ENCODE measurements at regions not wholly inside any gene's neighbourhood (a gene's known extent, or its start where the extent isn't known, plus 50 kb on each side); places are given as distances from the start of the nearest gene placed in this dataset.
"Not testable (repeated sequence)": the region's sequence is repeated elsewhere in the genome, so short reads cannot be mapped to it uniquely, and the experiment has no call there.

GRCh38 chr19:30686176-30686820 lies 314.1 kb downstream of the ZNF536 start:
- Histone ChIP-seq H3K27ac (ENCODE audit: insufficient read depth, low read depth, low read length, poor library complexity, severe bottlenecking) (no peak overlapping the region), H3K9me3 (ENCODE audit: control insufficient read depth, low read length) (no peaks in the 10 kb centered on the region), H3K4me3 (ENCODE audit: insufficient read depth, low read depth, low read length) (no peak overlapping the region), H3K36me3 (ENCODE audit: control insufficient read depth, insufficient read depth, low read length) (no peaks in the 10 kb centered on the region), H3K27me3 (ENCODE audit: control insufficient read depth, insufficient read depth, low read length, poor library complexity, severe bottlenecking) (no peaks in the 10 kb centered on the region), H3K4me1 (ENCODE audit: control insufficient read depth, insufficient read depth, low read length) (peaks cover 11% of the 10 kb centered on the region)
- WGBS, 2 experiments: 94 to 95% methylated on average over 23 of the region's 23 CpGs

GRCh38 chr19:30685426-30686000 lies 313.3 kb downstream of the ZNF536 start:
- no peak overlapping the region for H3K4me3 ChIP-seq (ENCODE audit: insufficient read depth, low read depth, low read length)
- H3K4me1 ChIP-seq (ENCODE audit: control insufficient read depth, insufficient read depth, low read length): peaks cover 5% of the 10 kb centered on the region
- no peaks in the 10 kb centered on the region for H3K36me3 ChIP-seq (ENCODE audit: control insufficient read depth, insufficient read depth, low read length)
- H3K27me3 ChIP-seq (ENCODE audit: control insufficient read depth, insufficient read depth, low read length, poor library complexity, severe bottlenecking): no peaks in the 10 kb centered on the region
- H3K9me3 ChIP-seq (ENCODE audit: control insufficient read depth, low read length): no peaks in the 10 kb centered on the region
- 93% methylated on average over 13 of the region's 13 CpGs for WGBS, 2 experiments
- H3K27ac ChIP-seq (ENCODE audit: insufficient read depth, low read depth, low read length, poor library complexity, severe bottlenecking): no peak overlapping the region

GRCh38 chr19:30684613-30685012 lies 312.4 kb downstream of the ZNF536 start:
- no peaks in the 10 kb centered on the region for H3K27me3 ChIP-seq (ENCODE audit: control insufficient read depth, insufficient read depth, low read length, poor library complexity, severe bottlenecking)
- whole genome bisulfite sequencing, 2 experiments: 83 to 84% methylated on average over 10 of the region's 10 CpGs
- H3K27ac ChIP-seq (ENCODE audit: insufficient read depth, low read depth, low read length, poor library complexity, severe bottlenecking): no peak overlapping the region
- no peak overlapping the region for H3K4me3 ChIP-seq (ENCODE audit: insufficient read depth, low read depth, low read length)
- H3K4me1 ChIP-seq (ENCODE audit: control insufficient read depth, insufficient read depth, low read length): peaks cover 5% of the 10 kb centered on the region
- no peaks in the 10 kb centered on the region for H3K36me3 ChIP-seq (ENCODE audit: control insufficient read depth, insufficient read depth, low read length)
- H3K9me3 ChIP-seq (ENCODE audit: control insufficient read depth, low read length): no peaks in the 10 kb centered on the region

- H3K9me3 ChIP-seq (ENCODE audit: control insufficient read depth, low read length): no peaks in the 10 kb centered on the region
- peaks cover 5% of the 10 kb centered on the region for H3K4me1 ChIP-seq (ENCODE audit: control insufficient read depth, insufficient read depth, low read length)
- 8 to 9% methylated on average over 13 of the region's 13 CpGs for WGBS, 2 experiments
- no peaks in the 10 kb centered on the region for H3K36me3 ChIP-seq (ENCODE audit: control insufficient read depth, insufficient read depth, low read length)
- H3K4me3 ChIP-seq (ENCODE audit: insufficient read depth, low read depth, low read length): no peak overlapping the region
- no peaks in the 10 kb centered on the region for H3K27me3 ChIP-seq (ENCODE audit: control insufficient read depth, insufficient read depth, low read length, poor library complexity, severe bottlenecking)
- H3K27ac ChIP-seq (ENCODE audit: insufficient read depth, low read depth, low read length, poor library complexity, severe bottlenecking): no peak overlapping the region
Observed at GRCh38 chr19:30682999-30683536, 310.9 kb downstream of the ZNF536 start.

GRCh38 chr19:30682146-30682998 lies 310.2 kb downstream of the ZNF536 start:
- Histone ChIP-seq H3K4me1 (ENCODE audit: control insufficient read depth, insufficient read depth, low read length) (peaks cover 5% of the 10 kb centered on the region), H3K9me3 (ENCODE audit: control insufficient read depth, low read length) (no peaks in the 10 kb centered on the region), H3K27ac (ENCODE audit: insufficient read depth, low read depth, low read length, poor library complexity, severe bottlenecking) (no peak overlapping the region), H3K36me3 (ENCODE audit: control insufficient read depth, insufficient read depth, low read length) (no peaks in the 10 kb centered on the region), H3K27me3 (ENCODE audit: control insufficient read depth, insufficient read depth, low read length, poor library complexity, severe bottlenecking) (no peaks in the 10 kb centered on the region), H3K4me3 (ENCODE audit: insufficient read depth, low read depth, low read length) (no peak overlapping the region)
- 74 to 81% methylated on average over 27 of the region's 27 CpGs for WGBS, 2 experiments

- Histone ChIP-seq H3K36me3 (ENCODE audit: control insufficient read depth, insufficient read depth, low read length) (no peaks in the 10 kb centered on the region), H3K27me3 (ENCODE audit: control insufficient read depth, insufficient read depth, low read length, poor library complexity, severe bottlenecking) (no peaks in the 10 kb centered on the region), H3K9me3 (ENCODE audit: control insufficient read depth, low read length) (no peaks in the 10 kb centered on the region), H3K4me1 (ENCODE audit: control insufficient read depth, insufficient read depth, low read length) (peaks cover 5% of the 10 kb centered on the region), H3K27ac (ENCODE audit: insufficient read depth, low read depth, low read length, poor library complexity, severe bottlenecking) (no peak overlapping the region), H3K4me3 (ENCODE audit: insufficient read depth, low read depth, low read length) (no peak overlapping the region)
- 81 to 84% methylated on average over 19 of the region's 19 CpGs for WGBS, 2 experiments
Observed at GRCh38 chr19:30681162-30682100, 309.2 kb downstream of the ZNF536 start.

GRCh38 chr19:30680399-30680798 lies 308.2 kb downstream of the ZNF536 start:
- H3K27ac ChIP-seq (ENCODE audit: insufficient read depth, low read depth, low read length, poor library complexity, severe bottlenecking); H3K4me1 ChIP-seq (ENCODE audit: control insufficient read depth, insufficient read depth, low read length); H3K9me3 ChIP-seq (ENCODE audit: control insufficient read depth, low read length); H3K4me3 ChIP-seq (ENCODE audit: insufficient read depth, low read depth, low read length); H3K36me3 ChIP-seq (ENCODE audit: control insufficient read depth, insufficient read depth, low read length); H3K27me3 ChIP-seq (ENCODE audit: control insufficient read depth, insufficient read depth, low read length, poor library complexity, severe bottlenecking): not testable (repeated sequence)
- WGBS, 2 experiments: no CpG with 5 or more reads among the region's 3 CpGs

GRCh38 chr19:30679789-30680188 lies 307.6 kb downstream of the ZNF536 start:
- no peaks in the 10 kb centered on the region for H3K36me3 ChIP-seq (ENCODE audit: control insufficient read depth, insufficient read depth, low read length)
- H3K27me3 ChIP-seq (ENCODE audit: control insufficient read depth, insufficient read depth, low read length, poor library complexity, severe bottlenecking): no peaks in the 10 kb centered on the region
- no peak overlapping the region for H3K4me3 ChIP-seq (ENCODE audit: insufficient read depth, low read depth, low read length)
- no peak overlapping the region for H3K27ac ChIP-seq (ENCODE audit: insufficient read depth, low read depth, low read length, poor library complexity, severe bottlenecking)
- H3K4me1 ChIP-seq (ENCODE audit: control insufficient read depth, insufficient read depth, low read length): peaks cover 3% of the 10 kb centered on the region
- H3K9me3 ChIP-seq (ENCODE audit: control insufficient read depth, low read length): no peaks in the 10 kb centered on the region
- WGBS, 2 experiments: 75 to 76% methylated on average over 6 of the region's 6 CpGs

GRCh38 chr19:30679153-30679702 lies 307.0 kb downstream of the ZNF536 start:
- Histone ChIP-seq H3K4me1 (ENCODE audit: control insufficient read depth, insufficient read depth, low read length) (no peaks in the 10 kb centered on the region), H3K36me3 (ENCODE audit: control insufficient read depth, insufficient read depth, low read length) (no peaks in the 10 kb centered on the region), H3K27ac (ENCODE audit: insufficient read depth, low read depth, low read length, poor library complexity, severe bottlenecking) (no peak overlapping the region), H3K4me3 (ENCODE audit: insufficient read depth, low read depth, low read length) (no peak overlapping the region), H3K9me3 (ENCODE audit: control insufficient read depth, low read length) (no peaks in the 10 kb centered on the region), H3K27me3 (ENCODE audit: control insufficient read depth, insufficient read depth, low read length, poor library complexity, severe bottlenecking) (no peaks in the 10 kb centered on the region)
- WGBS, 2 experiments: 88 to 91% methylated on average over 16 of the region's 16 CpGs
